Right hindlimb (tissue), 1 donor: ENCODE measurements at regions not wholly inside any gene's neighbourhood (a gene's known extent, or its start where the extent isn't known, plus 50 kb on each side); places are given as distances from the start of the nearest gene placed in this dataset.

Experiments used
- DNase-seq: peaks from one replicate; pipeline ENCODE4 v3.0.0-alpha.2; 2018

- DNase-seq, result no peak
These were observed 831.2 kb downstream of the EPHA7 start for GRCh38 chr6:92588148-92588547.

GRCh38 chr6:92587525-92587924 is 831.8 kb downstream of the EPHA7 start:
- no peak for DNase-seq

DNA sequence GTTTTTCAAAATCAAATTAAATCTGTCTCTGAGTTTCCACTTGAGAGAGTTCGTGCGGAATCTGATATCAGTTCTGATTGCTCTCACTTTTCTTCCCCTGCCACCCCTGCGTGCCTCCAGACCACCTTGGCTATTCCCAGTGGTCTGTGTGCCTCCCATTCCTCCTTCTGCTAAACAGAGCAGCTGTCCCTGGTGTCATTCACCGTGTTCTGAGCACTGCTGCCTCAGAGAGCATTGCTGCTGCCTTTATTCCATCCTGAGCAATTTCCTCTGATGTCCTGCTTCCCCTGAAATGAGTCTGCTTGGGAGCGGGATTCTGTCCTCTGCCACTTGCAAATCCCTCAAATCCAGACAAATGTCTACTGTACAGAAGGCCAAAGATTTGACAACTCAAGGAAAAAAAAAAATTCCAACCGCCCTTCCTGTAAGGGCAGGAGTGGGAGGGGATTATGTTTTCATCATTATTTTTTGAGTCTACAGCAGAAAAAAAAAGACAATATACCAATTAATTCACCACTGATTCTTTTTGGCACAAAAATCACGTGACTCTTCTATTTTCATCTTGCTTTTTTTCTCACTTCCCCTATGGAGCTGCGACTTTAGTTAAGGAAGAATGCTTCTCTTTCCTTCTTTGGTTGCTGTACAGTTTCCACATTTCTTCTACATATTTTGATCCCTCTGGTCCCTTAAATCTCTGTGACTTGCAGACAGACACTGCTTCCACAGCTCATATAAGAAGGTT is 833.0 kb downstream of the EPHA7 start:
- no peak for DNase-seq

- no peak for DNase-seq
These were observed 837.1 kb downstream of the EPHA7 start for GRCh38 chr6:92582211-92582610.

GRCh38 chr6:92577077-92577719 is 842.2 kb downstream of the EPHA7 start:
- DNase-seq, result no peak

GRCh38 chr6:92568541-92568940 is 850.8 kb downstream of the EPHA7 start:
- no peak for DNase-seq

- no peak for DNase-seq
These were observed 852.7 kb downstream of the EPHA7 start for GRCh38 chr6:92566632-92567031.

DNA sequence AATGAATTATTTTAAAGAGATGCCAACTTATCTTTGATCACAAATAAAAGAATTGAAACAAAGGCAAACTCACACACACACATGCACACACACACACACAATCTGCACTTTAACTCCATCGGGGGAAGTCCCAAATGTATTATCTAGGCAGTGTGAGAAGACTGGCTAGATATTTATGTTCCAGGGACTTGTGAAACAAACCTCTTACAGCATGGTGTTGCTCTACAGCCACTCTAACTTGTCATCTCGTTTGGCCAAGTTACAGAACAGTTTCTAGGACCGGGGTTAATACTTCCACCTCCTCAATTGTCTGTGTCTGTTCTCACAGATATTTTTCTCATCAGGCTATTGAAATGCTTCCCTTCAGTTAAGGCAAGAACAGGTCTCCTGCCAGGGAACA is 855.0 kb downstream of the EPHA7 start:
- no peak for DNase-seq

- DNase-seq, result no peak
These were observed 859.7 kb downstream of the EPHA7 start for GRCh38 chr6:92559611-92560010.

DNA sequence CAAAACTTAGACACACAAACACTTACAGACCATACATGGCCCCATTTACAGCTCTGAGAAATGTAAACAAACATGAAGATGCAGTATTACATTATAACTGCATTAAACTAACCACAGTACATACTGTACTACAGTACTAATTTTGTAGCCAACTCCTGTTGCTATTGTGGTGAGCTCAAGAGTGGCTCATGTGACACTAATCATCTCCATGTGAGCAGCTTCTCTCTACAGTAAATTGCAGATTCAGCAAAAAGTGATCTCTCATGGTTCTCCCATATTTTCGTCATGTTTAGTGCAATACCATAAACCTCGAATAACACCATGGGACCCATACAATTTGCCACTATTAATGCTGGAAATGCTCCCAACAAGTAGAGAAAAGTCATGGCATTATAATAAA is 860.4 kb downstream of the EPHA7 start:
- no peak for DNase-seq

DNA sequence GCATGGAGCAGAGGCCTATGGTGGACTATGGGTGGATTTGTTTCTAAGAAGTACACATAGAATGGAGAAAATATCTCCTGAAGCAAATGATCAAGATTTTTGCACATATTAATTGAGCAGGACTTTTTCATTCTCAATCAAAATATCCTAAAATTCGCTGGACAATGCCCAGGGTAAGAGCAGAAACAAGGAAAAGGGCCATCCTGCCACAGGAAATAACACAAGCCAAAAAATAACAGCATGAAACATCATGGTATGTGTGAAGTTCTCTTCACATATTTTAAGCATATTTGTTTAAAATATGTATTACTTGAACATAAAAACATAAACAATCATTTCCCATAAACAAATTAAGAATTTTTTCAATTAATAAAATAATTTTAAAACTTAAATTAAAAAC is 868.9 kb downstream of the EPHA7 start:
- no peak for DNase-seq

DNA sequence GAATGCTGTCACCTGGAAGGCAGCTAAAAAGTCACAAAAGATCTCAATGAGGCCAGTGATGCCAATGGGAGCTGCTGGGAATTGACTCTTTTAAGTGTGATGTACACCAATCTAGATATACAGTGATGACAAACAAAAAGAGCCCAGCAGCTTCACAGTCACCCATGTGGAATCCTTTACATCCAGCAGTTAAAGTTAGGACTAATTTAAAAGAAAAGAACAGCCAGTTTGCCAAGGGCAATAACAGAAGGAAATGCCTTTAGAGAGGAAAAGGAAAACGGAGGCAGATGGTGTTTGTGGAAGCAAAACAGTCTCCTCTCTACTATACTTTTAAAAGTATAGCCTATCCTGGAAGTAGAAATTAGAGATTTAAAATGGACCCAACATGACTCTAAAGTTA is 873.5 kb downstream of the EPHA7 start:
- no peak for DNase-seq

DNA sequence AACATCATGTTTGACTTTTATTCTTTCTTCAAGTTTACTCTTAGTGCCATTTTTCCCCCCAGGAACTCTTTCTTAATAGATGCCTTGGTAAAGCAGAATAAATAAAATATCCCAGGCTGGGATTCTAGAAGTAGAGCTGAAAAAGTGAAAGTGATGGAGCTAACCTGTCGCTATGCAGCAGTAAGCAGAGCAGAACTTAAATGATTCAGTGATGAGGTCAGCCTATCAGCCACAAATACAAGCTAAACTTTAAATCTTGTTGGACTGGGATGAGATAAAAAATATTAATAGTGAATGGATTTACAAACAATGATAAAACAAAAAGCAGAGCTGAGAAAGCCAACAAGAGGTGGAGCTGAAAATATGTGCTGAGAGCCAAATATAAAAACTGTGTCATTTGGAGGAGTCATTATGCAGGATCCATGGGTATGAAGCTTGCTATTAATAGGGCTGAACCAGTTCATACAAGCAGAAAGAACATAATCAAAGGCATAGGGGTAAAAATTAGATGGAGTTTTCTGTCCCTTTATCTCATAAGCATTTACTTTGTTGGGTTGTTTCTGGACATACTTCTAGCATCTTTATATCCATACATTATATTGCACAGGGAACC is 877.8 kb downstream of the EPHA7 start:
- DNase-seq, result no peak

GRCh38 chr6:92538926-92539325 is 880.4 kb downstream of the EPHA7 start:
- no peak for DNase-seq

DNA sequence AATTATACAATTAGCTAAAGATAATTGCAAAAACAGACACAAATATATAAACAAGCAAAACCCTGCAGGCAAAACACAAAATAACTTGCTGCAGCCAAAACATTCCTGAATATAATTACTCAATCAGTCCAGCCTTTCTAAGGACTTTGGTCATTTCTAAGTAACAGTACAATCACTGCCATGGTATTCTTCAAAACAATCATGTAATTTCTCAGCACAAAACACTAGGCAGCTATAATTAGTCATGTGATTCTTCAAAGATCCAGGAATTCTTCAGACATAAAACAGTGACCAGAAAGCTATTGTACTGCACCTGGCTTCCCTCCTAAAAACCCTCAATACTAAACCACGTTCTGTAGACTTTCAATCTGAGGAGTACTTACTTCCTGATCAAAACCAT is 881.1 kb downstream of the EPHA7 start:
- DNase-seq, result no peak

- no peak for DNase-seq
These were observed 885.2 kb downstream of the EPHA7 start for GRCh38 chr6:92534109-92534508.

GRCh38 chr6:92522589-92522988 is 896.8 kb downstream of the EPHA7 start:
- DNase-seq, result no peak

DNA sequence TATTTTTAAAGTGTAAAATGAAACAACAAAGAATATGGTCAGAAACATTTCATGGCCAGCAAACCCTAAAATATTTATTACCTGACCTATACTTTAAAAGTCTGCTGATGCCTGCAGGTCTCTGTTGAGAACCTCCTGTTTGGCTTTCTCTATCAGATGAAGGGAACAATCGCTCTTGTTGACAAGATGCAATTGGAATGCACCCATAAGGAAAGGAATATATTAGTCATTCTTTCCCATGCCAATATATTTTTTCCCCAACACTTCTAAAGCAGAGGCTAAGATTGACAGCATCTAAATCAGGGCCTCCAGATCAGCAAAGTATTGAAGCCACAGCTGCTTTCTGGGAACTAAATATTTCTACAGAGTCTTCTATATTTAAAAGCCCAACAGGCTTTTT is 897.8 kb downstream of the EPHA7 start:
- DNase-seq, result no peak

DNA sequence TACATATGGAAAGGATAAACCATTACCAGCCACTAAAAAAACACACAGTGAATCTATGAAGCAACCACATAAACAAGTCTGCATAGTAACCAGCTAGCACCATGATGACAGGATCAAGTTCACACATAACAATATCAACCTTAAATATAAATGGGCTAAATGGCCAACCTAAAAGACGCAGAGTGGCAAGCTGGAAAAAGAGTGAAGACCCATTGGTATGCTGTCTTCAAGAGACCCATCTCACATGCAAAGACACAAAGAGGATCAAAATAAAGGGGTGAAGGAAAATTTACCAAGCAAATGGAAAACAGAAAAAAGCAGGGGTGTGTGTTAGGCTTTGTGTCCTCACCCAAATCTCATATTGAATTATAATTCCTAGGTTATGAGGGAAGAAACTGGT is 909.2 kb downstream of the EPHA7 start:
- no peak for DNase-seq

- DNase-seq, result no peak
These were observed 911.8 kb downstream of the EPHA7 start for GRCh38 chr6:92507552-92507951.

DNA sequence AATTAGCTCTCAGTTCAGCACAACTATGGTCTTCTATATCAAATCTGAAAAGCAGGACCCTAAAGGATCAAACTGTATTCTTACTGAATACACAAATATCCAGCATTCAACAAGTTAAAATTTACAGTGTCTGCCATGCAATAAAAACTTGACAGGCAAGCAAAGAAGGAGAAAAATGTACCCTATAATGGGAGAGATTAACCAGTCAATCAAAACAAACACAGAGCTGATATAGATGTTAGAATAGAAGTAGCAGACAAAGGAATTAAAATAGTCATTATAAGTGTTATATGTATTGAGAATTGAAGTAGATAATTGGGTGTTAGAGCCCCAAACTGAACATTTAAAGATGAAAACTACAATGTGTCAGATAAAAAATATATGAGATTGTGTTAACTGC is 914.9 kb downstream of the EPHA7 start:
- no peak for DNase-seq

- DNase-seq, result no peak
These were observed 922.1 kb downstream of the EPHA7 start for GRCh38 chr6:92497281-92497680.

- DNase-seq, result no peak
These were observed 922.8 kb downstream of the EPHA7 start for GRCh38 chr6:92496527-92496926.

- no peak for DNase-seq
These were observed 924.1 kb downstream of the EPHA7 start for GRCh38 chr6:92495242-92495641.
